OCI-LY7 (cell line): ENCODE measurements at regions not wholly inside any gene's neighbourhood (a gene's known extent, or its start where the extent isn't known, plus 50 kb on each side); places are given as distances from the start of the nearest gene placed in this dataset.

Experiments used
- BruUV-seq: library from RNA; stranded (reverse); fragments of 400-500 nt; replicated peaks from 2 replicates; lab custom pipeline; 2021; lab: Mats Ljungman, UMichigan
- CTCF ChIA-PET: fragments of 300-600 bp; sonication (Branson Sonifier 250); formaldehyde crosslinking; loops from one replicate; lab custom pipeline; 2022; ENCODE audit warnings: antibody characterized with exemption; ENCODE audit not compliant: unreplicated experiment; lab: Charles Lee
- POLR2A ChIA-PET: fragments of 300-600 bp; sonication (Branson Sonifier 250); formaldehyde crosslinking; loops from one replicate; lab custom pipeline; 2022; ENCODE audit warnings: antibody characterized with exemption; lab: Charles Lee
- DNase-seq: peaks from one replicate; pipeline ENCODE4 v3.0.0-alpha.2; 2015; ENCODE audit warnings: low spot score
- H2AFZ ChIP-seq: fragments of 200-600 bp; sonication (generic), shearing (Covaris generic); 2 replicates; pipeline ENCODE4 v1.6.1; 2014; ENCODE audit warnings: mild to moderate bottlenecking, antibody characterized with exemption, low read length, moderate library complexity
- H3K27ac ChIP-seq: fragments of 200-600 bp; sonication (generic); 2 replicates; pipeline ENCODE4 v1.5.1; 2014; ENCODE audit warnings: mixed run types, low read depth, mild to moderate bottlenecking, moderate library complexity, low read length, inconsistent platforms; ENCODE audit not compliant: poor library complexity, severe bottlenecking
- H3K36me3 ChIP-seq: fragments of 200-600 bp; sonication (generic); 2 replicates; pipeline ENCODE4 v1.6.1; 2014; ENCODE audit warnings: mild to moderate bottlenecking, antibody characterized with exemption, low read length, moderate library complexity, mixed read lengths; ENCODE audit not compliant: insufficient read depth
- H3K4me1 ChIP-seq: fragments of 200-600 bp; sonication (generic); 2 replicates; pipeline ENCODE4 v1.5.1; 2014; ENCODE audit warnings: mild to moderate bottlenecking, low read length; ENCODE audit not compliant: insufficient read depth, poor library complexity, severe bottlenecking
- H3K4me2 ChIP-seq: fragments of 200-600 bp; sonication (generic); 2 replicates; pipeline ENCODE4 v1.6.1; 2014; ENCODE audit warnings: mild to moderate bottlenecking, low read length
- H3K4me3 ChIP-seq: fragments of 200-600 bp; sonication (generic); 2 replicates; pipeline ENCODE4 v1.5.1; 2014; ENCODE audit warnings: mild to moderate bottlenecking, low read depth, low read length; ENCODE audit not compliant: poor library complexity, severe bottlenecking
- H3K79me2 ChIP-seq: fragments of 200-600 bp; sonication (generic); 2 replicates; pipeline ENCODE4 v1.6.1; 2016; ENCODE audit warnings: low read depth, mild to moderate bottlenecking, low read length, moderate library complexity, mixed read lengths; ENCODE audit not compliant: insufficient read depth
- H3K9me2 ChIP-seq: fragments of 200-600 bp; sonication (generic); 2 replicates; pipeline ENCODE4 v1.6.1; 2016; ENCODE audit warnings: mild to moderate bottlenecking, low read length, mixed read lengths; ENCODE audit not compliant: insufficient read depth
- H3K9me3 ChIP-seq: fragments of 200-600 bp; sonication (generic); 2 replicates; pipeline ENCODE4 v1.6.1; 2014; ENCODE audit warnings: mild to moderate bottlenecking, mixed run types, low read length, mixed read lengths
- H4K20me1 ChIP-seq: fragments of 200-600 bp; sonication (generic); 2 replicates; pipeline ENCODE4 v1.6.1; 2014; ENCODE audit warnings: mild to moderate bottlenecking, antibody characterized with exemption, low read length, moderate library complexity, mixed read lengths; ENCODE audit not compliant: insufficient read depth
- CTCF ChIP-seq: fragments of 200-600 bp; sonication (generic); conservative IDR thresholded peaks from 2 replicates; pipeline ENCODE4 v1.5.1; 2014; ENCODE audit warnings: mild to moderate bottlenecking, antibody characterized with exemption, low read length, moderate library complexity, mixed read lengths
- EZH2phosphoT487 ChIP-seq: fragments of 200-600 bp; sonication (generic); IDR thresholded peaks from 2 replicates; pipeline ENCODE4 v1.6.1; 2018; ENCODE audit warnings: low read depth, borderline replicate concordance, mild to moderate bottlenecking, mixed run types, antibody characterized with exemption, low read length, moderate library complexity, mixed read lengths
- intact Hi-C: fragments of 100-400 bp; cut with micrococcal nuclease; formaldehyde crosslinking; loops from one replicate; pipeline ENCODE4 v1.10.0; 2022; ENCODE audit not compliant: unreplicated experiment

DNA sequence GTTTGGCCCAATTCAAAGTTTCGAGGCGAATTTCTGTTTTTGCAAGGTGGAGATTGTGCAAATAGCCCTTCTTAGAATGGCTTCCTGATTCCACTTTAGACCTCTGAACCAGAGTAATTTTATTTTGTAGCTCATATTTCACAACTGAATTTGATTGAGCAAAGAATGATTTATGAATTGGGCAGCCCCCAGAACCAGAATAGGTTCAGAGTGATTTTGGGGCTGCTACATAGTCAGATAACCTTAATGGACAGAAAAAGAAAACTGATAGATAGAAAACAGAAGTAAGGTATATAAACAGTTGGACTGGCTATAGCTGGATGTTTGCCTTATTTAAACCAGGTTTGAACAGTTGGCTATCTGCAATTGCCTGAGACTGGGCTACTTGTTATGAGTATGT lies 156.6 kb downstream of the YIPF5 start:
- POLR2A ChIA-PET = interaction anchor here (0.6 kb wide), 2 partner anchors 13 to 32 kb away, joined by 3 to 4 read pairs; no protein-coding TSS in a partner anchor
- H3K27ac ChIP-seq = no peak overlapping the region

DNA sequence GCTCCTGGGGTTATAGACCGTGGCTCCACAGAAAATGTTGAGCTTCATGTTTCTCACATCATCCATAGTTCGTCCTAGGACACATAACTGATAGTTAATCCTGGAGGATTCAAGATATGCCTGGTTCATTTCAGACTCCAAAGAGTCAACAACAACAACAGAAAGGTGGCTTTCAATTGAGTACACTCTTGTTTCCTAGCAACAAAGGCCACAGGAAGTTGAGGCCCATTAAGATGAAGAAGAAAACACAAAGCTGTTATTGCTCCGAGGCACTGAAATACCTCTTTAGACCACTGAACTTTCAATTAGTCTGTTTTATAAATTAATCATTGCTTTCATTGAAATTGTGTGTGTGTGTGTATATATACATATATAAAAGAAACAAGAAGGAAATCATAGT lies 154.5 kb downstream of the YIPF5 start:
- ChIA-PET POLR2A (no interaction called here), CTCF (no interaction called here)
- BruUV-seq = no TSS peak
- Histone ChIP-seq H3K9me3 (0 out of 2 replicates have a peak, but pooled peaks cover 5% of the 10 kb centered on the region), H3K4me3 (no peak overlapping the region), H2AFZ (no peak overlapping the region), H3K9me2 (no peaks in the 10 kb centered on the region), H3K4me1 (no peaks in the 10 kb centered on the region), H3K36me3 (no peaks in the 10 kb centered on the region), H4K20me1 (no peaks in the 10 kb centered on the region), H3K27ac (no peak overlapping the region), H3K4me2 (no peak overlapping the region), H3K79me2 (no peaks in the 10 kb centered on the region)
- intact Hi-C loops = no loop called here
- DNase-seq = no peak
- no peak for TF ChIP-seq EZH2phosphoT487
- no peak for TF ChIP-seq CTCF

More for the DNA sequence above, 156.6 kb downstream of the YIPF5 start:
- no TSS peak for BruUV-seq
- Histone ChIP-seq H3K79me2 (no peaks in the 10 kb centered on the region), H3K4me2 (no peak overlapping the region), H3K4me3 (no peak overlapping the region), H3K9me2 (no peaks in the 10 kb centered on the region), H4K20me1 (no peaks in the 10 kb centered on the region), H3K4me1 (no peaks in the 10 kb centered on the region), H3K9me3 (0 out of 2 replicates have a peak, but pooled peaks cover 5% of the 10 kb centered on the region), H2AFZ (no peak overlapping the region), H3K36me3 (no peaks in the 10 kb centered on the region)
- CTCF ChIA-PET = no interaction called here
- no peak for DNase-seq
- intact Hi-C loops = no loop called here
- no peak for TF ChIP-seq EZH2phosphoT487
- no peak for TF ChIP-seq CTCF

- ChIA-PET CTCF (no interaction called here), POLR2A (interaction anchor here (0.8 kb wide), 1 partner anchor 15 kb away, joined by 4 read pairs; no protein-coding TSS in a partner anchor)
- Histone ChIP-seq H2AFZ (no peak overlapping the region), H3K4me1 (no peaks in the 10 kb centered on the region), H3K9me2 (no peaks in the 10 kb centered on the region), H3K9me3 (0 out of 2 replicates have a peak, but pooled peaks cover 5% of the 10 kb centered on the region), H3K4me2 (no peak overlapping the region), H3K36me3 (no peaks in the 10 kb centered on the region), H3K79me2 (no peaks in the 10 kb centered on the region), H3K27ac (no peak overlapping the region), H4K20me1 (no peaks in the 10 kb centered on the region), H3K4me3 (no peak overlapping the region)
- no peak for DNase-seq
- intact Hi-C loops = no loop called here
- no peak for TF ChIP-seq CTCF
- no peak for TF ChIP-seq EZH2phosphoT487
- BruUV-seq = no TSS peak
Observed at GRCh38 chr5:144017119-144017518, 153.3 kb downstream of the YIPF5 start.
